ENCODE measurements at regions not wholly inside any gene's neighbourhood (a gene's known extent, or its start where the extent isn't known, plus 50 kb on each side); places are given as distances from the start of the nearest gene placed in this dataset.
A peak's percentile ranks its signal among the peaks of the same experiment; 100 is the strongest.

DNA sequence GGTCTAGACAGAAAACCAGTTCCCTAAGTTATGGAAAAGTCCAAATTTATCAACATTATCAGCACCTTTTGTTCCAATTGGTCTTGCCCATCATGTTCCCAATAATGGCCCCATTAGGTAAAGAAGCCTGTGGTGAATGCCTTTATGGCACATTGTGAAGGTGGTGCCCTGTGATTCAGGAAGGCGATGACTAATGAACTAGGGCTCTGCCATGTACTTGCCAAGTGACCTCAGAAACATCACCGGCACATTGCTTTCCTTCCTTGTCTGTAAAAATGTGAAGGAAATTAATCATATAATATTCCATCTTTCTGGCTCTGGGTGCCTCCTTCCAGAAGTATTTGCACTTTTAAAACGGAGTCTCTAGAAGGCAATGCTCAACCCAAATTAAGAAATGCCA, 132.3 kb downstream of the UNC5CL start:
- no peak for DNase-seq

DNA sequence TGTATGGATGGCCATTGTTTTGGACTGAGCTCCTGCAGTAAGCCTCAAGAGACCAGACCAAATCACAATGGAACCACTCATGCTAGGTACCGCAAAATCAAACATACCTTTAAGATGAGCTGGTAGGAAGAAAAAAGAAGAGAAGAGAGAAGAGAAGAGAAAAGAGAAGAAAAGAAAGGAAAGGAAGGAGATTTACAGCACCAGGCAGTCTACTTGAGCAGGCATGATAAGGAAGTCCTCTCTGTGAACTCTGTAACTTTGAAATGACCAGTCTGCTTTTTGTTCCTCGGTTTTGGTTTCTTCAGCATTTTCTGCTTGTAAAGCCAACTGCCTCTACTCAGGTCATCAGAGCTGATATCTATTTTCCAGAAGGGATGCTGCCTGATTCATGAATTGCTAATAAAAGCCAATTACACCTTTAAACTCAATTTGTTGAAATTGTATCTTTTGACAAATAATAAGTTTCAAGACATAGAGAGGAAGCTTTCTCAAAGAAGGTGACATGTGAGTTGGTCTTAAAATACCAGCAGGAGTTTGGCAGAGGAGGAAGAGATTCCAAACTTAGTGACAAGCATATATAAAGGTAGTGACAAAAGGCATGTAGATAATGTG, 134.3 kb downstream of the UNC5CL start:
- no peak for DNase-seq

DNA sequence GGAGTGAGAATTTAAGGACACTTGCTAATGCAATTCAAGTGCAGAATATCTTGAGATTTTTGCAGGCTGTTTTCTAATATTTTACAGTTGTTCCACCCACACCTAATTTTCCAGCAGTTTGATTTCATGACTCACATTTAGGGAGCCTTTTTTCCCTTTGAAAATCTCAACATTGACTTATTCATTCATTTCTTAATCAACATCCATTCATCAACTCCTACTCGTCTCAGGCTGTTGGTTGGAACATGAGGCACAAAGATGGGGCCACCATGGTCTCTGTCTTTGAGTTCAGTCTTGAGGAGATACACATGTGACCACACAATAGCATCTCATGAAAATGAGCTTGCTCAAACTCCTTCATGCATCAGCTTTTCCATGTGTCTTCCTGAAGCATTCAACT, 135.6 kb downstream of the UNC5CL start:
- DNase-seq, result no peak

DNA sequence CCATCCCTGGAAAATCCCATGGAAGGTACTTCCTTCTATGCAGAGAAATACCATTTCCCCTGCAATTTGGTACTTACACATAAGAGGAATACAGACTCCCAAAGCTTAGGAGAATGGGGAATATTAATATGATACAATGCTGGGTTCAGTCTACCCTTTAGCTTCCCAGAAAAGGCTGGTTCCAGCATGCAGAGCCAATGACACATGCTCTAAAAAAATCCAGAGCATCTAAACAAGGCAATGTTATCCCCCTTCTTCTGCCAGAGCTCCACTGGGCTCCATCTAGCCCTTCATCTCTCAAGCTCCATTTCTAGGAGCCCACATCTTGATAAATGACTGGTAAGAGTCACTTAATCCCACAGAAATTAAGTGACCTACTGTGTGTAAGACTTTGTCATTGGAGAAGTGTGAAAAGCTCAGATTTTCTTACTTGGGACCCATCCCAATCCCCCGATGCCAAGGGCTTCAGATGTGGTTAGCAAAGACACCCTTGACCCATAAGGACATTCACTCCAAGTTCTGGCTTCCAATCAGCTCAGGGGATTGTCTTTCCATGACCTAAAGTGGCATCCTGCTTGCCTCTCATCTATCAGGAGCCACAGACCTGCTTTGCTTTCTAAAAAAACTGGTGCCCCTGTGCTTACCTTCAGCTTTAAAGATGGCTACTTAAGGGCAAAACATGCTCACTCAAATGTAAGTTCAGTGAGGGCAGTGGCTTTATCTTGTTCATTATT, 137.5 kb downstream of the UNC5CL start:
- DNase-seq, result no peak

DNA sequence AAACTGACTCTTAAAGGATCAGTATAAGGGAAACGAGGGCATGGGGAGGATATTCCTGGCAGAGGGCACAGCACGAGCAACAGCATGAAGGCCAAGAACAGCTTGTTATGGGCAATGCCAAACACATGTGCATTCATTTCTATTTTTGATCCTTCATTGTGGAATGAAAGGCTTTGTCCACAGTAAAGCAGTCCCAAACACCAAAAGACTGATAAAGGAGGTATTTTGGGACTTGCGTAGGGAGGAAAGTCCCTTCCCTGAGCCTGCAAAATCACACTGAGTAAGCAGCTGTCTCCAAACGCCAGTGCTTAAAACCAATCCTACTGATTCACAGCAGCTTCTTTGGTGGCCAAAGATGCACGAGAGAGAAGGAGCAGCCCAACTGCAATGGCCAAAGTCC, 138.2 kb downstream of the UNC5CL start:
- DNase-seq, result no peak

DNA sequence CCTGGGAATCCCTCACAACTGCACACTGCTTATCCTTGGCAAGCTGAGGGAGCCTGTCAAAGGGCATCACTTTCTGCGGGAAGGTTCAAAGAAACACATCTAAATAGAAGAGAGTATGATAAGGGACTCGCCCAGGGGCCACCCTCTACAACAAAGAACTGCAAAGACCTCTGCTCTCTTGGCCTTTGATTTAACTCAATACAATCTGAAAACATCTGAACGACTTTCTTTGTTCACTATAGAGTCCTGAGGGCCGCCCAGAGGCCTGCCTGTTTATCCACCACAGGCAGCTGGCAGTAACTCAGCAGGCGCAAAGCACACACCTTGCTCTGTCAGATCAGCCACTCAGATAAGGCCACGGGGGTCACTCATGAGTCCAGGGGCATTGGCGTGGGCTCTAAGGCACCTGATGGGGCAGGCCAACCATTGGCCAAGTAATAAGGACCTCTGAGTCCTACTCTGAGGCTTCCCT, 139.3 kb downstream of the UNC5CL start:
- DNase-seq, result no peak

DNA sequence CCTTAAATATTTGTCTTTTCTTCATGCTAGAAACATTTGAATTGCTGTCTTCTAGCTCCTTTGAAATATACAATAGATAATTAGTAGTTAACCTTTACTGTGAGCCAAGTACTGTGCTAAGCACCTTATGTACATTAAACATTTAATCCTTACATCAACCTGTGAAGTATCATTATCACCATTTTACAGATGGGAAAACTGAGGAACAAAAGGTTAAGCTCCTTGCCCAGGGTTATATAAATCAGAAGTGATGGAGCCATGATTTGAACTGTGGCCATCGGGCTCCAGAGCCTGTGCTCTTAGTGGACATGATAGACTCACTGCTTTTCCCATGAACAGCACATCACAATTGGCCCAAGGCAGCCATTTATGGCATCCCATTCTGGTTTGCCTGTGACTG, 140.9 kb downstream of the UNC5CL start:
- DNase-seq, result no peak

DNA sequence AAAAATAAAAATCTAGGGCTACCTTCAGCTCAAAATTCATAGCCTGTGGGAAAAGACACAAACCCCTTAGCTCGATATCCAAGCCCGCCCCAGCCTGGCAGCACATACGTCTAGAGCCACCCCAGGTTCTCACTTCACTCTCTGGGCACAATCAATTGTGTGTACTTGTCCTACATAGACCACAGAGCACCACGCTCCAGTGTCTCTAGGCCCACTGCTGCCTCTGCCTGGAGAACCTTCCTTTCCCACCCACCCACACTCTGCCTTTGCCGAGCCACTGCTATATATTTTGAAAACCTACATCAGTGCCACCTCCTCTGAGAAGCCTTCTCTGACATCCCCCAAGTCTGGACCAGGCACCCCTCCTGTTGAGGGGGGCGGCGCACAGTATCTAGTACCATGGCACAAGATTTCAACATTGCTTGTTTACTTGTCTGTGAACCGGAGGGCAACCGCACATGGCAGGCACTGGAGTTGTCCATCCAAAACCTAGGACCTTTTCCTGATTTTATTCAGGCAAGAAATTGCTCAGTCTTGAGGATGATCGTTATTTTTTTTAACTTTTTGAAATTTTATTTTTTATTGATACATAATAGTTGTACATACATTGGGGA, 141.5 kb downstream of the UNC5CL start:
- DNase-seq, result no peak

DNA sequence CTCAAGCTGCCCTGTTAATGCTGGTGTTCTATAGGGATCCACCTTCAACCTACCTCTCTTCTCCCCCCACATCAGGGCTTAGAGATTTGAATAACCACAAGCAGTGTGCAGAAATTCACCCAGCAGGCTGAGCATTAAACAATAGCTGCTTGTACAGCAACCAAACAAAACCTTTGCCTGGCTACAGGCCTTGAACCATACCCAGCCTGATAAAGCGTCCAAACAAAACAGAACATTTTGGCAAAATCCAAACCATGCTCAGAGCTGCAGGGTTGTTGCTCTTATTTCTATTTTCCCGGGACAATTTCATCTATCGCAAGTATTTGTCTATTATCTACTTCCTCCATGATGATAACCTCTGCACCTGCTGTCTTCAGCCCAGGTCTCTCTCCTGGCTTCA, 142.3 kb downstream of the UNC5CL start:
- no peak for DNase-seq

DNA sequence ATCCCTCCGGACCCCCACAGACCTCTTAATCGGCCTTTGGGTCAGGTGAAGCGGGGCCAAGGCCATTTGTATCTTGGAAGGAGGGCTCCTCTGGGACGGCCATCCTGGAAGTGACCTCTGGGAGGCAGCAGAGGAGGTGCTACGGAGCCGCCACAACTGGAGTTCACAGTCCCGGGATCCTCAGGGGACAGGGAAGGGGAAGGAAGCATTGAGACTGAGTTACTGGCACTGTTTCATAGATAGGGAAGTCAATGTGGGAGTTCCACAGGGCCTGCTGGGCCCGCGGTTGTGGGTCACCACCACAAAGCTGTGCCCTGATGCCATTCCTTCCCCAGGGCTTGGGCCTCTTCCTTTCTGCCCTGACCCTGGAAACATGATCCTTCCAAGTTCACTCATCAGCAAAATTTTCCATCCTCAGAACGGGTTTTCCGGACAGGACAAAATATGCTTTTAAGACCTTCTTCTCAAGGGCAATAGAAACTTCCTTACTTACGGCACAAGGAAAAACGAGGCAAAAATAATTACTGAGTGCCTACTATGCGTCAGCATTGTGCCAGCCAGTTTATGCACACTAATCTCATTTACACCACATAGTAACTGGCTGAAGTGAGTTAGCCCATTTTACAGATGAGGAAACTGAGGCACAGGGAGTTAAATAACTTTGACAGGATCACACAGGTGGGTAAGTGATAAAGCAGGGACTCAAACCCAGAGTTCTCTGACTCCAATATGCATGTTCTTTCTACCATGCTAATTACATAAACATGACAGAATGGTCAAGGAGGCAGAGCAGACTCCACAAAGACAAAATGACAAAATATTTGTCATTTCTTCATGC, 143.8 kb downstream of the UNC5CL start:
- peak; percentile 41 for DNase-seq

DNA sequence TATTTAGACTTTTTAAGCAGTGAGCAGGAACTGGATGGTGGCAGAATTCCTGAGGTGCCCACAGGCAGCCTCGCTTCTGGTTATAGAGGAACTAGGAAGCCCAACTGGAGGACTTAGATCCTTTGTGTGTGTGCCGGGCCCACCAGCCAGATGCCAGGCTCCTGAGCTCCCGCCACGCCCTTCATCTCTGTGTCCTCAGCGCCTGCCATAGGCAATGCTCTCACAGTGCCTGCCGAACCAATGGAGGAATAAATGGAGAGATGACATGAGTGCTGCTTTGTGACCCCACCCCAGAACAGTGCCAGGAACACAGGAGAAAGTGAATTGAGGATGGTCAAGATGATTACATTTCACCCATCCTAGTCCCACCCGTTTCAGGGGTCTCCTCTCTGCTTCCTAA, 146.0 kb downstream of the UNC5CL start:
- no peak for DNase-seq

DNA sequence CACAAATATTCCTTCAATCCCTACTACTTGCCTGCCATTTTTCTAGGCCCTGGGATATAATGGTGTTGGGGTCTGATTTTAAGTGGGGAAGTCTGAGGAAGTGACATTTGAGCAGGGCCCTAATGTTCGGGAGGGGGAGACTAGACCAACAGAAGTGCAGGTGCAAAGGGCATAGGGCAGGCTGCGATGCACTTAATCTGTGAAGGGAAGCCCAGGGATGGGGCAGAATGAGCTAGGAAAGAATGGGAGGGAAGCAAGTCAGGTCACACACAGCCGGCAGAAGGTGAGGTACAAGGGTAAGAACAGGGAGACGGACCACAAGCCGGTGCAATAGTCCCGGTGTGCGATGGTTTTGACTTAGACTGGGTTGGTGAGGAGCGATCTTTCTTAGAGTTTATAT, 146.8 kb downstream of the UNC5CL start:
- DNase-seq, result no peak

DNA sequence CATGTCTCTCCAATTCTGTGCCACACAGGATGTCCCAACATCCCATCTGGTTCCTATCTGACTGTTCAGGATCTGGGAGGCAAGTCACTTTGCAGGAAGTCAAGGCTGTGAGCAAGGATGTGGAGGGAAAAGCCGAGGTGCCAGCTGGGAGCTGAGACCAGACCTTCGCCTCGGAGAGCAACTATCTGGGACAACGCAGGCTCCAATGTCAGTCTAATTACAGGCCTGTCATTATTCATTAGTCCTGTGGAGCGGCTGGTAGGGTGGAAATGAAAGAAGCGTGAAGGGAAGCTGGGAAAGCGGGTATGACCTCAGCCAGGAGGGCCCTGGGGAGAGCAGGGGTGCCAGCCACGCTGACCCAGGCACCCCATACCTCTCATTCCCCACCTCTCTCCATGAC, 147.3 kb downstream of the UNC5CL start:
- DNase-seq, result no peak

DNA sequence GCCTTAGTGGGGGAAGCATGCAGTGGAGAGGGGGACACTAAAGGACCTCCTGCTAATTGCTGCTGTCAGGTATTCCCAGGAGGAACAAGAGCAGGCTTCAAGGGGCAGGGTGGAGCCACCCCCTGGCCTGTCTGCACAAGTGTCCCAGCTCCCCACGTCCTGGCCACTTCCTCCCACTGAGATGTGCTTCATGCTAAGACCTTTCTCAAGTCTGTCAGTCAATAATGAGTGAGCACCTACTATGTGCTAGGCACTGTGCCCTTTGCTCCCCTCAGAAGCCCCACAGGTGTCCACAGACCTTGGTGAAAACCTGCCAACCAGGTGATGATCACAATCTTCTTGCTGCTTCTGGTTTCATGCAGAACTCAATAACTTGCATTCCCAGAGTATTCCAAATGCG, 147.9 kb downstream of the UNC5CL start:
- DNase-seq, result no peak

DNA sequence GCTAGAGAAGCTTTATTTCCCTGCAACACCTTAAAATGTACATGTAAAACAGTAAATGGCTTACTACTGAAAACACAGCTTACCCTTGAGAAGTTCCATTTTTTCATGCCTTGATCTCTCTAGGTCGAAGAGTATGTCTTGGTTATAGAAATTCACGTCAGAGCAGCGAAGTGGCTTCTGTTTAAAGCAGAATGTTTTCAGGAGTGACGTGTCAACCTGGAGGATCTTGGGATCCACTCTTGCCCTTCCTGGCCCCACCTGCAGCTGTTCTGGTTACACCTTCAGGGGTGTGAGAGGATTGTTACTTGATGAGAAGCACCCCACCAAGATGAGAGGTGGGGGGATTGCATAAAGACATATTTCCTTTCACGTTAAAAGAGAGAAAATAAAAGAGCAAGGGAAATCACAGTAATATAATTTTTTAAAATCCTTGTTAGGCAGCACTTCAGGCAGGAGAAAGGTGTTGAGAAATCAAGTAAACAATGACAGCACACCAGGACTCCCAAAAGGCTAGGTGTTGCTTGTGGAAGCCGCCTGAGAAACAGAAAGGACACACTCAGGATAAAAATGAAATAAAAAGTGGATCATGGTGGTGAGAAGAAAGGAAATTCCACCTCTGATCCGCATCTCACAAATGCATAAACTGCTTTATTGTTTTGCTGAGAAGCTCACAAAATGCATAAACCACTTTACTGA, 149.7 kb downstream of the UNC5CL start:
- DNase-seq, result no peak

DNA sequence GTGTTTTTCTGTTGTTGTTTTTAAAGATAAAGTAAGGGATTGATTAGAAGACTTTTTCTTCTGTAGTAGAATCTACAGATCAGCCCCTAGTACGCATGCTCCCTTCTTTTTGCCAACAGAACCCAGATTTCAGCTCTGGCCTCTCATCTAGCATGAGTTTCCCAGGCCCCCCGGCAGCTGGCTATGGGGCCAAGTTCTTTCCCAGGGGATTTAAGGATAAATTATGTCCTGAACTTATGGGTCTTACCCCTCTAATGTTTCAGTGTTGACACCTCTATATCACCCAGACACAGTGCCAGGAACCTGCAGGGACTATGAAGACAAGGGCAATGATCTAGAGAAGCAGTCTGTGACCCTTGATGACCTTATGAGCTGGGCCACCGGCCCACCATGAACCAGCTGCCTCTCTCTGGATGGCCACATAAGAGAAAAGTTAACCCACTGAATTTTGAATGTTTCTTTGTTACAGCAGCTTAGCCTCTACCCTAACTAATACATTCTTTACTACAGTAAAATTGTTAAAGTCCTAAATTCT, 150.5 kb downstream of the UNC5CL start:
- DNase-seq, result no peak

DNA sequence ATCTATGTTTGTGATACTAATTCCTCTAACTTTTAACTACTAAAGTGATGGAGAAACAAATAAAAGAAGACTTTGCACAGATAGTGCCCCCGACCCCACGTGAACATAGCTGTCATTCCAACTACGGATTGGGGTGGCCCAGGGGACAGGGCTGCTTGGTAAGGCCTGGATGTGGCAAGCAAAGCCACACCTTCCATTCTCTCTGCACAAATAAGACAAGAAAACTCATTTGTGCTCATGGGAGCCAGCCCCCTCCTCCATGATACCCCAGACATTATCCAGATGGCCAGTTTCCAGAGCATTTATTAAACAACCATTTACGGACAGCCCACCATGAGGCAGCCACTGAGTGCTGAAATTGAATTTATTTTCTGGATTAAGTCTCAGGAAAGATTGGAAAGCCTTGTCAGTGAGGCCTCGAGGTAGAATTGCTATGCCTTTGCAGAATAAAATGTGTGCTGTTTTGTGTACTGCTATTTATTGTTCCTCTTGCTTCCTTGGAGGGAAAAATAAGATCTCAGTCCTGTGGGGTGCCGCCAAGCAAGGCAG, 151.2 kb downstream of the UNC5CL start:
- DNase-seq, result no peak

DNA sequence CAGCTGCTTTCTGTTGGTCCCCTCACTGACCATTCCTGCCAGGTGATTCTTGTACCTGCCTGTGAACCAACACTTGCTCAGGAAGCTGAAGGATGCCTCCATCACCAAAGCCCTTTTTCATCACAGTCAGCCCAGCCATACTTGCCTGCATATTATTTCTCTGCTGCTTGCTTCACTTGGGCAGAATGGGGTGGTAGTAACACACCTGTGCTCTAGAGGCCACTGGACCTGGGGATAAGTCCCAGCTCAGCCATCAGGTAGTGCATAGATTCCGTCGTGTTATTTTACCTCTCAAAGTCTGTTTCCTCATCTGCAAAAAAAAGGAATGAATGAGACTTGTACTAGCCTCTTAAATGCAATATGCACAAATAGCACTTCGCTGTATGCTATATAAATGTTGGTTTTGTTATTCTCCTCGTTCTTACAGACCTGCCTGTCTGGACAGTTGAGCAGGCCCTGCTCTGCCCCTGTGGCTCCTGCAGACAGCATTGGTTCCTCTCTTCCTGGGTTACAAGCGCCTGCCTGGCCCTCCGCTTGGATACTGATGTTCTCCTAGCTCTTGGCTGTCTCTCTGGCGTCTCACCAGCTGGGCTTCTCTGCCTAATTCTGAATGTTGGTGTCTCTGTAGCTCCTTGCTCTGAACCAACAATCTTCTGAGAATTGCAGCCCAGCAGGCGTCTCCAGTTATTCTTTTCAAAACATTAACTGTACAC, 151.8 kb downstream of the UNC5CL start:
- no peak for DNase-seq

DNA sequence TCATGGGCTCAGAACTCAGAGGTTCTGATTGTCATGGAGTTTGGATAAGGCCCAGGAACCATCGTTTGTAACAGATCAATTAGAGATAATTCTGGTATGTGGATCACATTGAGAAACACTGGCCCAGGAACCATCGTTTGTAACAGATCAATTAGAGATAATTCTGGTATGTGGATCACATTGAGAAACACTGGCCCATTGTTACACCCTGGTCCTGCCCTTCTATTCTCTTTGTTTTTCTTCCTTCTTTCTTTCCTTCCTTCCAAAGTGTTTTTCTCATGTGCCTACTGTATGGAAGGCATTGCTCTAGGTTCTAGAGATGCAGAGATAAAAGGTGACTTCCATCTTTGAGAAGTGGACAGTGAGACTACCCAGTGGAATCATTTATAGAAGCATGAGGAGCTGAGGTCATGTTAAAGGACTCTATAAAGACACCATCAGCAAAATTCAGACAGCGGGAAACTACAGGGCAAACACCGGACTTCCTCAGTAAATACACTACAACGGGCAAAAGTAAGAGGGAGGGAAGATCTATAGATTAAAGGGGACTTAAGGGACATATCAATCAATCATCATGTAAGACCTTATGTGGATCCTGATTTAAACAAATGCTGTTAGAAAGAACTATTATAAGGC, 153.8 kb downstream of the UNC5CL start:
- no peak for DNase-seq

DNA sequence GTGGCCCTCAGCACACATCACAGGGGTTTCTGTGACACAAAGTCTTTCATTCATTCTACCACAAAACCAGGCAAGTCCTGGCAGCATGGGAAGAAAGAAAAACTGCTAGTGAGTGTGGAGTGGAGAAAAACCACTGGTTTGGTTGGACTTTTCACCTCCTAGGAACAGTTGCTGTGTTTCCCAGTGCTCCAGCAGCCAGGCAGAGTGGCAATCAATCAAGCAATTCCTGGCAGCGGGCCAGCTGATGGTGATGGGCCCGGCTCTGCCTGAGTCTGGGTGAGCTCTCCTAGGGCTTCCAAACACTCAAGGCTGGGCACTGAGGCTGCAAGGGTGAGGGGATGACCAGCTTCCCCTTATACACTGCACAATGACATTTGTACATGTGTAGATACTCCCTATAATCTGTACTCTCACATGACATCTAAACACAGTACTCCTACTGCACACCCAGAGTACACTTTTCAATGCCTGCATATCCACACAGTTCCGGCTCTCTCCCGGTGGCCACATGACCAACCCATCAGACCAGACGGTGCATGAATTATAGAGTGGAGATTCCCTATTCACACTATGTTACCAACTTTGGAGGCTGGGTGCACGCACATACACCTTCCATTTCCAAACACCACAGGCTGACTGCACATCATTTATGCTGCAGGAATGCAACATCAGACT, 156.6 kb downstream of the UNC5CL start:
- no peak for DNase-seq
